ENCODE measurements at regions not wholly inside any gene's neighbourhood (a gene's known extent, or its start where the extent isn't known, plus 50 kb on each side); places are given as distances from the start of the nearest gene placed in this dataset.
"Not testable (repeated sequence)": the region's sequence is repeated elsewhere in the genome, so short reads cannot be mapped to it uniquely, and the experiment has no call there.

GRCh38 chr12:58069268-58069963 lies 128.0 kb downstream of the ATP23 start:
- no peak for DNase-seq

- DNase-seq, result no peak
Measured at GRCh38 chr12:58071994-58072393, 130.6 kb downstream of the ATP23 start.

GRCh38 chr12:58074259-58074658 lies 132.9 kb downstream of the ATP23 start:
- no peak for DNase-seq

GRCh38 chr12:58079806-58080205 lies 138.4 kb downstream of the ATP23 start:
- DNase-seq, result no peak

GRCh38 chr12:58081488-58081887 lies 140.1 kb downstream of the ATP23 start:
- no peak for DNase-seq

GRCh38 chr12:58082996-58083395 lies 141.6 kb downstream of the ATP23 start:
- no peak for DNase-seq

GRCh38 chr12:58086006-58086405 lies 144.6 kb downstream of the ATP23 start:
- DNase-seq, result no peak

- no peak for DNase-seq
Measured at GRCh38 chr12:58086930-58087329, 145.6 kb downstream of the ATP23 start.

GRCh38 chr12:58087423-58088127 lies 146.2 kb downstream of the ATP23 start:
- no peak for DNase-seq

- DNase-seq, result no peak
Measured at GRCh38 chr12:58089588-58089987, 148.2 kb downstream of the ATP23 start.

GRCh38 chr12:58090685-58091084 lies 149.3 kb downstream of the ATP23 start:
- no peak for DNase-seq

- DNase-seq, result no peak
Measured at GRCh38 chr12:58095002-58095401, 153.6 kb downstream of the ATP23 start.

GRCh38 chr12:58097741-58098140 lies 156.4 kb downstream of the ATP23 start:
- DNase-seq, result no peak

GRCh38 chr12:58099476-58099875 lies 158.1 kb downstream of the ATP23 start:
- DNase-seq, result no peak

GRCh38 chr12:58104351-58104755 lies 163.0 kb downstream of the ATP23 start:
- no peak for DNase-seq

GRCh38 chr12:58105225-58106119 lies 164.1 kb downstream of the ATP23 start:
- DNase-seq, result no peak

GRCh38 chr12:58106195-58106594 lies 164.8 kb downstream of the ATP23 start:
- no peak for DNase-seq

- DNase-seq, result no peak
Measured at GRCh38 chr12:58117201-58117600, 175.8 kb downstream of the ATP23 start.

GRCh38 chr12:58117667-58118066 lies 176.3 kb downstream of the ATP23 start:
- no peak for DNase-seq

GRCh38 chr12:58125761-58126160 lies 184.4 kb downstream of the ATP23 start:
- not testable (repeated sequence) for DNase-seq

- DNase-seq, result no peak
Measured at GRCh38 chr12:58131986-58132755, 190.8 kb downstream of the ATP23 start.

- DNase-seq, result no peak
Measured at GRCh38 chr12:58138424-58138823, 197.1 kb downstream of the ATP23 start.

- DNase-seq, result no peak
Measured at GRCh38 chr12:58139894-58140293, 198.5 kb downstream of the ATP23 start.
